Suprapubic skin (tissue), 3 donors: ENCODE measurements at regions not wholly inside any gene's neighbourhood (a gene's known extent, or its start where the extent isn't known, plus 50 kb on each side); places are given as distances from the start of the nearest gene placed in this dataset.

Source experiments
- POLR2A ChIP-seq, 2 donors: fragments of 450-650 bp; IDR thresholded peaks; one replicate each; pipeline ENCODE4 v1.6.1; 2017; ENCODE audit warnings: antibody characterized with exemption in 2 of 2, mild to moderate bottlenecking in 2 of 2, moderate library complexity in 2 of 2
- TF ChIP-seq, protein P1 (sequence below), 2 donors: fragments of 200-600 bp in 1 of 2; fragments of 450-650 bp in 1 of 2; sonication (generic) in 1 of 2; IDR thresholded peaks; one replicate each; pipeline ENCODE4 v1.5.1; 2016 to 2019; ENCODE audit warnings: antibody characterized with exemption in 2 of 2, mild to moderate bottlenecking in 1 of 2, moderate library complexity in 1 of 2

DNA sequence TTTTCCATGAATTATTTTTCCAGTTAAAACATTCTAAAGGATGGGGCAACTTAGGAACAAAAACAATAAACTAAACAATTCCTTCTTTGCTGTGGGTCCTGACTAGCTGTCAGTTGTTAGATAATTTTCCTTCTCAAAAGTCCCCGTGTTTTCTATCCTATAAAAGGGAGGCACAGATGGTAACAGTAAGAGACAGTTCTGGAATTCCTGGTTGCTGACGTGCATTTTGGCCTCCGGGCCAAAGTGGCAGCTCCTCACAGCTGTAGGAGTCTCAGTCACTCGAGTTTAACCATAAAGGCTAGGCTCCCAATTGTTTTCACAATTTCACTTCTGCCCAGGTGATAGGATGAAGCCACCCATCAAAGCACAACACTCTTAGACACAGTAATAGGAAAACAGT is 77.0 kb upstream of the ZNF423 start:
- TF ChIP-seq, protein P1, sequence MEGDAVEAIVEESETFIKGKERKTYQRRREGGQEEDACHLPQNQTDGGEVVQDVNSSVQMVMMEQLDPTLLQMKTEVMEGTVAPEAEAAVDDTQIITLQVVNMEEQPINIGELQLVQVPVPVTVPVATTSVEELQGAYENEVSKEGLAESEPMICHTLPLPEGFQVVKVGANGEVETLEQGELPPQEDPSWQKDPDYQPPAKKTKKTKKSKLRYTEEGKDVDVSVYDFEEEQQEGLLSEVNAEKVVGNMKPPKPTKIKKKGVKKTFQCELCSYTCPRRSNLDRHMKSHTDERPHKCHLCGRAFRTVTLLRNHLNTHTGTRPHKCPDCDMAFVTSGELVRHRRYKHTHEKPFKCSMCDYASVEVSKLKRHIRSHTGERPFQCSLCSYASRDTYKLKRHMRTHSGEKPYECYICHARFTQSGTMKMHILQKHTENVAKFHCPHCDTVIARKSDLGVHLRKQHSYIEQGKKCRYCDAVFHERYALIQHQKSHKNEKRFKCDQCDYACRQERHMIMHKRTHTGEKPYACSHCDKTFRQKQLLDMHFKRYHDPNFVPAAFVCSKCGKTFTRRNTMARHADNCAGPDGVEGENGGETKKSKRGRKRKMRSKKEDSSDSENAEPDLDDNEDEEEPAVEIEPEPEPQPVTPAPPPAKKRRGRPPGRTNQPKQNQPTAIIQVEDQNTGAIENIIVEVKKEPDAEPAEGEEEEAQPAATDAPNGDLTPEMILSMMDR (IDR thresholded peaks at IDR 0.05): no peak
- TF ChIP-seq POLR2A (IDR thresholded peaks at IDR 0.05): no peak
